HG03064 (cell line): ENCODE measurements at regions not wholly inside any gene's neighbourhood (a gene's known extent, or its start where the extent isn't known, plus 50 kb on each side); places are given as distances from the start of the nearest gene placed in this dataset.

Experiments
- ATAC-seq: cut with Tn5 transposase; IDR thresholded peaks from one replicate; pipeline ENCODE4 v1.9.1; 2021; ENCODE audit warnings: low read depth; ENCODE audit not compliant: unreplicated experiment

GRCh38 chr6:40340957-40341356, 246.2 kb downstream of the LRFN2 start:
- no peak for ATAC-seq

- ATAC-seq, result no peak
These were observed 247.0 kb downstream of the LRFN2 start for GRCh38 chr6:40340196-40340595.

GRCh38 chr6:40338306-40338705, 248.9 kb downstream of the LRFN2 start:
- no peak for ATAC-seq

GRCh38 chr6:40336940-40337760, 250.0 kb downstream of the LRFN2 start:
- ATAC-seq, result no peak

GRCh38 chr6:40336296-40336695, 250.9 kb downstream of the LRFN2 start:
- ATAC-seq, result no peak

- no peak for ATAC-seq
These were observed 252.5 kb downstream of the LRFN2 start for GRCh38 chr6:40334496-40335270.

- no peak for ATAC-seq
These were observed 255.6 kb downstream of the LRFN2 start for GRCh38 chr6:40331545-40331944.

GRCh38 chr6:40330301-40330721, 256.9 kb downstream of the LRFN2 start:
- ATAC-seq, result no peak

- ATAC-seq, result no peak
These were observed 258.1 kb downstream of the LRFN2 start for GRCh38 chr6:40328986-40329545.

GRCh38 chr6:40328386-40328985, 258.7 kb downstream of the LRFN2 start:
- ATAC-seq, result no peak

- ATAC-seq, result no peak
These were observed 260.3 kb downstream of the LRFN2 start for GRCh38 chr6:40326714-40327421.

- ATAC-seq, result no peak
These were observed 261.4 kb downstream of the LRFN2 start for GRCh38 chr6:40325791-40326190.

- ATAC-seq, result no peak
These were observed 262.1 kb downstream of the LRFN2 start for GRCh38 chr6:40325041-40325440.

- no peak for ATAC-seq
These were observed 263.1 kb downstream of the LRFN2 start for GRCh38 chr6:40323881-40324634.

- no peak for ATAC-seq
These were observed 264.8 kb downstream of the LRFN2 start for GRCh38 chr6:40322336-40322735.

GRCh38 chr6:40321616-40322015, 265.5 kb downstream of the LRFN2 start:
- ATAC-seq, result no peak

GRCh38 chr6:40320947-40321346, 266.2 kb downstream of the LRFN2 start:
- ATAC-seq, result no peak

GRCh38 chr6:40320441-40320840, 266.7 kb downstream of the LRFN2 start:
- ATAC-seq, result no peak

GRCh38 chr6:40319124-40319523, 268.0 kb downstream of the LRFN2 start:
- ATAC-seq, result no peak

GRCh38 chr6:40315060-40315459, 272.1 kb downstream of the LRFN2 start:
- ATAC-seq, result no peak
